Cardiac muscle cell (in vitro differentiated cells and primary cell): ENCODE measurements at regions not wholly inside any gene's neighbourhood (a gene's known extent, or its start where the extent isn't known, plus 50 kb on each side); places are given as distances from the start of the nearest gene placed in this dataset.

ENCODE experiments used
- DNase-seq, 2 donors: peaks; one replicate each; pipeline versions ENCODE4 v3.0.0 to v3.0.0-alpha.2; 2010 to 2017; ENCODE audit warnings: low read depth in 1 of 2, low spot score in 1 of 2
- H3K27ac ChIP-seq: fragments of 200-600 bp; sonication (generic); 2 replicates; pipeline ENCODE4 v1.5.1; 2016
- H3K27me3 ChIP-seq: fragments of 200-600 bp; sonication (generic); 2 replicates; pipeline ENCODE4 v1.6.0; 2016; ENCODE audit warnings: control low read depth
- H3K36me3 ChIP-seq: fragments of 200-600 bp; sonication (generic); 2 replicates; pipeline ENCODE4 v1.5.1; 2016; ENCODE audit warnings: control low read depth
- H3K4me1 ChIP-seq: fragments of 200-600 bp; sonication (generic); 2 replicates; pipeline ENCODE4 v1.8.1; 2017; ENCODE audit warnings: low read depth, mild to moderate bottlenecking, mixed run types
- H3K4me3 ChIP-seq: fragments of 200-600 bp; sonication (generic); 2 replicates; pipeline ENCODE4 v1.5.1; 2016; ENCODE audit warnings: mild to moderate bottlenecking
- H3K9me3 ChIP-seq: fragments of 200-600 bp; sonication (generic); 2 replicates; pipeline ENCODE4 v1.5.1; 2017; ENCODE audit warnings: low read depth, mild to moderate bottlenecking, control low read depth
- TF ChIP-seq, protein P1 (sequence below): IDR thresholded peaks from 2 replicates; pipeline ENCODE4 v1.5.1; 2012; ENCODE audit warnings: low read depth, mild to moderate bottlenecking, low read length

DNA sequence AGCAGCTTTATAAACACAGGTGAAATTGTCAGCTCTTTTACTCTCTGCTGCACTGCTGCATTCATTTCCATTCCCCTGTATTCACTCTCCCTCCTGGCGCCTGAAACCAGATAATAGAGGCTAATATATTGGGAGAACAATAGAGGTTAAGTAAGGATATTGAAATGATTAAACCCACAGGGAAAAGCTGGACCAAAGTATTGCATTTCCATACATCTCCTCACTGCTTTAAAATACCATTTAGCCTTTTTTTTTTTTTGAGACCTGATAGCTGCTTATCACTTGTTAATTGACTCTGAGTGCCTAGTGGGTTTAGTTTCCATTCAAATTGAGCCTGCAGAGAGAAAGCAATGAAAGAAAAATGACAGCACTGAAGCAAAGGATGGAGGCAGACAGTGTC, 540.5 kb upstream of the IMPG1 start:
- no peaks in the 10 kb centered on the region for H3K4me1 ChIP-seq
- H3K27ac ChIP-seq = no peak overlapping the region

GRCh38 chr6:76609160-76609559, 536.7 kb upstream of the IMPG1 start:
- H3K4me1 ChIP-seq = no peaks in the 10 kb centered on the region
- no peaks in the 10 kb centered on the region for H3K36me3 ChIP-seq
- TF ChIP-seq, protein P1, sequence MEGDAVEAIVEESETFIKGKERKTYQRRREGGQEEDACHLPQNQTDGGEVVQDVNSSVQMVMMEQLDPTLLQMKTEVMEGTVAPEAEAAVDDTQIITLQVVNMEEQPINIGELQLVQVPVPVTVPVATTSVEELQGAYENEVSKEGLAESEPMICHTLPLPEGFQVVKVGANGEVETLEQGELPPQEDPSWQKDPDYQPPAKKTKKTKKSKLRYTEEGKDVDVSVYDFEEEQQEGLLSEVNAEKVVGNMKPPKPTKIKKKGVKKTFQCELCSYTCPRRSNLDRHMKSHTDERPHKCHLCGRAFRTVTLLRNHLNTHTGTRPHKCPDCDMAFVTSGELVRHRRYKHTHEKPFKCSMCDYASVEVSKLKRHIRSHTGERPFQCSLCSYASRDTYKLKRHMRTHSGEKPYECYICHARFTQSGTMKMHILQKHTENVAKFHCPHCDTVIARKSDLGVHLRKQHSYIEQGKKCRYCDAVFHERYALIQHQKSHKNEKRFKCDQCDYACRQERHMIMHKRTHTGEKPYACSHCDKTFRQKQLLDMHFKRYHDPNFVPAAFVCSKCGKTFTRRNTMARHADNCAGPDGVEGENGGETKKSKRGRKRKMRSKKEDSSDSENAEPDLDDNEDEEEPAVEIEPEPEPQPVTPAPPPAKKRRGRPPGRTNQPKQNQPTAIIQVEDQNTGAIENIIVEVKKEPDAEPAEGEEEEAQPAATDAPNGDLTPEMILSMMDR = no peak
- no peaks in the 10 kb centered on the region for H3K9me3 ChIP-seq
- H3K27ac ChIP-seq = no peak overlapping the region
- no peak for DNase-seq
- no peak overlapping the region for H3K4me3 ChIP-seq
- no peaks in the 10 kb centered on the region for H3K27me3 ChIP-seq

More for the DNA sequence above, 540.5 kb upstream of the IMPG1 start:
- no peak overlapping the region for H3K4me3 ChIP-seq
- no peaks in the 10 kb centered on the region for H3K27me3 ChIP-seq
- H3K9me3 ChIP-seq = no peaks in the 10 kb centered on the region
- H3K36me3 ChIP-seq = no peaks in the 10 kb centered on the region
- TF ChIP-seq, protein P1 = no peak
- no peak for DNase-seq

DNA sequence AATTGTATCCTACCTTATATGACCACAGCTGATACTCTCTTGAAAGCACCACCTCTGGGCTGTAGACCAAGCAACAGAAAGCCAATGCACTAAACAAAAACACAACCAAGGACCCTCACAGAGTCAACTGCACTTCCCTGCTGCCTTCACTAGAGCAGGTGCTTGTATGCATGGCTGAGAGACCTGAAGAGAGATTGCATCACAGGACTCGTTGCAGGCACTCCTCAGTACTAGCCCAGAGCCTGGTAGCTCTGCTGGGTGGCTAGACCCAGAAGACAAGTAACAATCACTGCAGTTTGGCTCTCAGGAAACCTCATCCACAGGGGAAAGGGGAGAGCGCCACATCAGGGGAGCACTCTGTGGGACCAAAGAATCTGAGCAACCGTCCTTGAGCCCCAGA, 521.6 kb upstream of the IMPG1 start:
- TF ChIP-seq, protein P1 = no peak
- no peak for DNase-seq
- Histone ChIP-seq H3K4me1 (no peaks in the 10 kb centered on the region), H3K27ac (no peak overlapping the region), H3K27me3 (no peaks in the 10 kb centered on the region), H3K36me3 (no peaks in the 10 kb centered on the region), H3K9me3 (no peaks in the 10 kb centered on the region), H3K4me3 (no peak overlapping the region)

DNA sequence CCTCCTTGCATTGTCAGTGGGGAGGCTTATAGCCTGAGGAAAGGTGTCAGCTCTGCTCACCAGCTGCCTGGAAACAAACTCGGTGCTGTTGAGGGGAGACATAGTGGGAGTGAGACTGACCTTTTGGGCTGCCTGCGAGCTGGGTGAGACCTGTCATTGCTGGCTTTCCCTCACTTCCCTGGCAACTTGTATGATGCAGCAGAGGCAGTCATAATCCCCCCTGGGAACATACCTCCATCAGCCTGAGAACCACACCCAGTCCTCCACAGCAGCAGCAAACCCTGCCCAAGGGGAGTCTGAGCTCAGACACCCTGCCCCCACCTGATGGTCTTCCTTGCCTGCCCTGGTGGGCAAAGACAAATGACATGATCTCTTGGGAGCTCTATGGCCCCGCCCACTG, 521.2 kb upstream of the IMPG1 start:
- no peak overlapping the region for H3K4me3 ChIP-seq
- no peak overlapping the region for H3K27ac ChIP-seq
- TF ChIP-seq, protein P1 = no peak
- no peak for DNase-seq
- no peaks in the 10 kb centered on the region for H3K4me1 ChIP-seq
- H3K36me3 ChIP-seq = no peaks in the 10 kb centered on the region
- no peaks in the 10 kb centered on the region for H3K9me3 ChIP-seq
- H3K27me3 ChIP-seq = no peaks in the 10 kb centered on the region

- no peaks in the 10 kb centered on the region for H3K36me3 ChIP-seq
- H3K27ac ChIP-seq = no peak overlapping the region
- H3K9me3 ChIP-seq = no peaks in the 10 kb centered on the region
- no peaks in the 10 kb centered on the region for H3K4me1 ChIP-seq
- DNase-seq = no peak
- TF ChIP-seq, protein P1 = no peak
- no peak overlapping the region for H3K4me3 ChIP-seq
- no peaks in the 10 kb centered on the region for H3K27me3 ChIP-seq
Observed at GRCh38 chr6:76592566-76592965, 520.1 kb upstream of the IMPG1 start.

GRCh38 chr6:76587271-76587670, 514.8 kb upstream of the IMPG1 start:
- Histone ChIP-seq H3K4me3 (no peak overlapping the region), H3K27me3 (no peaks in the 10 kb centered on the region), H3K9me3 (no peaks in the 10 kb centered on the region), H3K4me1 (peaks cover 5% of the 10 kb centered on the region), H3K27ac (no peak overlapping the region), H3K36me3 (no peaks in the 10 kb centered on the region)
- no peak for DNase-seq
- TF ChIP-seq, protein P1 = no peak
